GM12875 (cell line): ENCODE measurements at regions not wholly inside any gene's neighbourhood (a gene's known extent, or its start where the extent isn't known, plus 50 kb on each side); places are given as distances from the start of the nearest gene placed in this dataset.

Experiments
- H3K4me3 ChIP-seq: one replicate; pipeline ENCODE4 v1.5.1; 2011; ENCODE audit warnings: low read depth, low read length, control low read depth
- CTCF ChIP-seq: IDR thresholded peaks from 2 replicates; pipeline ENCODE4 v1.5.1; 2011; ENCODE audit warnings: low read depth, mild to moderate bottlenecking, control low read depth, inconsistent platforms, low read length, moderate library complexity, borderline replicate concordance; ENCODE audit not compliant: insufficient read depth

GRCh38 chr9:90112788-90113187 lies 508.0 kb downstream of the GADD45G start:
- TF ChIP-seq CTCF: no peak
- no peak overlapping the region for H3K4me3 ChIP-seq

GRCh38 chr9:90114641-90115425 lies 510.0 kb downstream of the GADD45G start:
- H3K4me3 ChIP-seq: no peak overlapping the region
- TF ChIP-seq CTCF: no peak

- no peak overlapping the region for H3K4me3 ChIP-seq
- no peak for TF ChIP-seq CTCF
Measured at GRCh38 chr9:90121762-90122161, 517.0 kb downstream of the GADD45G start.

GRCh38 chr9:90124961-90125360 lies 517.7 kb downstream of the DIRAS2 start:
- H3K4me3 ChIP-seq: no peak overlapping the region
- no peak for TF ChIP-seq CTCF

GRCh38 chr9:90127923-90128322 lies 514.7 kb downstream of the DIRAS2 start:
- H3K4me3 ChIP-seq: no peak overlapping the region
- TF ChIP-seq CTCF: no peak

- no peak overlapping the region for H3K4me3 ChIP-seq
- no peak for TF ChIP-seq CTCF
Measured at GRCh38 chr9:90128587-90129190, 513.9 kb downstream of the DIRAS2 start.

GRCh38 chr9:90129446-90129845 lies 513.2 kb downstream of the DIRAS2 start:
- no peak overlapping the region for H3K4me3 ChIP-seq
- no peak for TF ChIP-seq CTCF
